Liver (tissue), 8 donors: ENCODE measurements at regions not wholly inside any gene's neighbourhood (a gene's known extent, or its start where the extent isn't known, plus 50 kb on each side); places are given as distances from the start of the nearest gene placed in this dataset.

Experiments
- DNase-seq: peaks from one replicate; pipeline ENCODE4 v3.0.0-alpha.2; 2017; ENCODE audit warnings: low spot score
- H3K27ac ChIP-seq, 2 donors: one replicate each; pipeline ENCODE4 v1.7.0; 2013; ENCODE audit warnings: inconsistent platforms in 2 of 2, low read length in 2 of 2, control low read depth in 1 of 2, low read depth in 1 of 2, mild to moderate bottlenecking in 1 of 2
- H3K27me3 ChIP-seq, 4 donors: one replicate each; pipeline versions ENCODE4 v1.6.1 to v1.7.0; 2013; ENCODE audit warnings: low read length in 3 of 4, inconsistent platforms in 1 of 4, mild to moderate bottlenecking in 1 of 4, moderate library complexity in 1 of 4; ENCODE audit not compliant: control insufficient read depth in 4 of 4, insufficient read depth in 4 of 4
- H3K36me3 ChIP-seq, 4 donors: one replicate each; pipeline versions ENCODE4 v1.6.1 to v1.7.0; 2013; ENCODE audit warnings: low read length in 3 of 4, mild to moderate bottlenecking in 3 of 4, low read depth in 1 of 4, moderate library complexity in 1 of 4; ENCODE audit not compliant: control insufficient read depth in 4 of 4, insufficient read depth in 3 of 4
- H3K4me1 ChIP-seq, 4 donors: one replicate each; pipeline versions ENCODE4 v1.6.1 to v1.7.0; 2013; ENCODE audit warnings: low read length in 3 of 4, mild to moderate bottlenecking in 3 of 4, moderate library complexity in 1 of 4; ENCODE audit not compliant: control insufficient read depth in 4 of 4, insufficient read depth in 4 of 4
- H3K4me3 ChIP-seq, 3 donors: one replicate each; pipeline versions ENCODE4 v1.6.1 to v1.7.0; 2013; ENCODE audit warnings: low read length in 3 of 3, control low read depth in 1 of 3, low read depth in 1 of 3, mild to moderate bottlenecking in 1 of 3
- H3K9ac ChIP-seq, 2 donors: one replicate each; pipeline ENCODE4 v1.7.0; 2013; ENCODE audit warnings: low read length in 2 of 2, mild to moderate bottlenecking in 2 of 2, moderate library complexity in 2 of 2, control low read depth in 1 of 2, low read depth in 1 of 2
- H3K9me3 ChIP-seq, 4 donors: one replicate each; pipeline versions ENCODE4 v1.6.1 to v1.7.0; 2013; ENCODE audit warnings: low read length in 3 of 4; ENCODE audit not compliant: control insufficient read depth in 4 of 4
- ATF3 ChIP-seq: IDR thresholded peaks from 2 replicates; pipeline ENCODE4 v1.6.1; 2016; ENCODE audit warnings: antibody characterized with exemption
- CTCF ChIP-seq: fragments of 150-350 bp; IDR thresholded peaks from 2 replicates; pipeline ENCODE4 v1.5.1; 2017; ENCODE audit warnings: improper control_type of control experiment, low read depth, low read length; ENCODE audit not compliant: missing input control
- EGR1 ChIP-seq, 2 donors: IDR thresholded peaks; 2 replicates each; pipeline ENCODE4 v1.6.1; 2016 to 2018; ENCODE audit warnings: antibody characterized with exemption in 2 of 2, low read depth in 2 of 2
- FOXA2 ChIP-seq: IDR thresholded peaks from 2 replicates; pipeline ENCODE4 v1.6.1; 2016; ENCODE audit warnings: antibody characterized with exemption
- GABPA ChIP-seq, 2 donors: IDR thresholded peaks in 1 of 2; conservative IDR thresholded peaks in 1 of 2; 2 replicates each; pipeline ENCODE4 v1.6.1; 2016; ENCODE audit warnings: antibody characterized with exemption in 2 of 2, mild to moderate bottlenecking in 1 of 2, moderate library complexity in 1 of 2
- HNF4A ChIP-seq, 2 donors: conservative IDR thresholded peaks; 2 replicates each; pipeline ENCODE4 v1.6.1; 2016; ENCODE audit warnings: antibody characterized with exemption in 2 of 2, mild to moderate bottlenecking in 2 of 2
- HNF4G ChIP-seq: IDR thresholded peaks from 2 replicates; pipeline ENCODE4 v1.6.1; 2016; ENCODE audit warnings: antibody characterized with exemption
- JUND ChIP-seq, 2 donors: IDR thresholded peaks; 2 replicates each; pipeline ENCODE4 v1.6.1; 2016; ENCODE audit warnings: antibody characterized with exemption in 2 of 2
- MAX ChIP-seq: IDR thresholded peaks from 2 replicates; pipeline ENCODE4 v1.6.1; 2016; ENCODE audit warnings: antibody characterized with exemption
- NR2F2 ChIP-seq: IDR thresholded peaks from 2 replicates; pipeline ENCODE4 v1.6.1; 2016; ENCODE audit warnings: antibody characterized with exemption
- RAD21 ChIP-seq, 2 donors: IDR thresholded peaks; 2 replicates each; pipeline ENCODE4 v1.6.1; 2016; ENCODE audit warnings: antibody characterized with exemption in 2 of 2, mild to moderate bottlenecking in 2 of 2
- REST ChIP-seq: IDR thresholded peaks from 2 replicates; pipeline ENCODE4 v1.6.1; 2016; ENCODE audit warnings: antibody characterized with exemption, mild to moderate bottlenecking
- RXRA ChIP-seq, 2 donors: IDR thresholded peaks; 2 replicates each; pipeline ENCODE4 v1.6.1; 2017 to 2018; ENCODE audit warnings: antibody characterized with exemption in 2 of 2, mild to moderate bottlenecking in 1 of 2
- SP1 ChIP-seq: IDR thresholded peaks from 2 replicates; pipeline ENCODE4 v1.6.1; 2018; ENCODE audit warnings: antibody characterized with exemption, mild to moderate bottlenecking
- TAF1 ChIP-seq: conservative IDR thresholded peaks from 2 replicates; pipeline ENCODE4 v1.6.1; 2016; ENCODE audit warnings: antibody characterized with exemption, mild to moderate bottlenecking
- YY1 ChIP-seq: IDR thresholded peaks from 2 replicates; pipeline ENCODE4 v1.6.1; 2016; ENCODE audit warnings: antibody characterized with exemption, mild to moderate bottlenecking
- WGBS: extraction: QIAGEN DNeasy Blood & Tissue Kit; methylation state at CpG from one replicate; pipeline ENCODE4 v1.1.7; 2013; 5-methylcytosine and 5-hydroxymethylcytosine counted together
- TF ChIP-seq, protein P1 (sequence below): IDR thresholded peaks from 2 replicates; pipeline ENCODE4 v1.6.1; 2016; ENCODE audit warnings: antibody characterized with exemption
- donor health status: healthy.
- donor health status: healthy.
- donor health status: healthy.
- donor health status: healthy.
- donor health status: healthy.

GRCh38 chr13:21759911-21760310 is 89.0 kb downstream of the FGF9 start:
- no peak overlapping the region for H3K4me3 ChIP-seq
- H3K27ac ChIP-seq = no peak overlapping the region

GRCh38 chr13:21761770-21762169 is 90.9 kb downstream of the FGF9 start:
- TF ChIP-seq FOXA2 (no peak), ATF3 (no peak), SP1 (no peak), NR2F2 (no peak), GABPA (IDR thresholded peaks at IDR 0.05 in 1 of 2, conservative IDR thresholded peaks at IDR 0.05 in 1 of 2) (no peak), HNF4A (conservative IDR thresholded peaks at IDR 0.05) (no peak), EGR1 (IDR thresholded peaks at IDR 0.05; ENCODE audit: low read depth in 2 of 2) (no peak), RXRA (IDR thresholded peaks at IDR 0.05) (no peak), RAD21 (IDR thresholded peaks at IDR 0.05) (no peak), TAF1 (no peak), YY1 (no peak), MAX (no peak), HNF4G (no peak), JUND (IDR thresholded peaks at IDR 0.05) (no peak)
- TF ChIP-seq, protein P1, sequence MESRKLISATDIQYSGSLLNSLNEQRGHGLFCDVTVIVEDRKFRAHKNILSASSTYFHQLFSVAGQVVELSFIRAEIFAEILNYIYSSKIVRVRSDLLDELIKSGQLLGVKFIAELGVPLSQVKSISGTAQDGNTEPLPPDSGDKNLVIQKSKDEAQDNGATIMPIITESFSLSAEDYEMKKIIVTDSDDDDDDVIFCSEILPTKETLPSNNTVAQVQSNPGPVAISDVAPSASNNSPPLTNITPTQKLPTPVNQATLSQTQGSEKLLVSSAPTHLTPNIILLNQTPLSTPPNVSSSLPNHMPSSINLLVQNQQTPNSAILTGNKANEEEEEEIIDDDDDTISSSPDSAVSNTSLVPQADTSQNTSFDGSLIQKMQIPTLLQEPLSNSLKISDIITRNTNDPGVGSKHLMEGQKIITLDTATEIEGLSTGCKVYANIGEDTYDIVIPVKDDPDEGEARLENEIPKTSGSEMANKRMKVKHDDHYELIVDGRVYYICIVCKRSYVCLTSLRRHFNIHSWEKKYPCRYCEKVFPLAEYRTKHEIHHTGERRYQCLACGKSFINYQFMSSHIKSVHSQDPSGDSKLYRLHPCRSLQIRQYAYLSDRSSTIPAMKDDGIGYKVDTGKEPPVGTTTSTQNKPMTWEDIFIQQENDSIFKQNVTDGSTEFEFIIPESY = no peak
- H3K9me3 ChIP-seq = no peaks in the 10 kb centered on the region
- H3K27ac ChIP-seq = no peak overlapping the region
- 76% methylated on average over 5 of the region's 5 CpGs for WGBS
- DNase-seq = no peak
- no peak overlapping the region for H3K4me3 ChIP-seq
- no peaks in the 10 kb centered on the region for H3K36me3 ChIP-seq
- no peak overlapping the region for H3K9ac ChIP-seq
- H3K4me1 ChIP-seq = no peaks in the 10 kb centered on the region
- H3K27me3 ChIP-seq = peaks cover 0 to 2% (median 0%) of the 10 kb centered on the region in 4 donors

More at GRCh38 chr13:21759911-21760310, 89.0 kb downstream of the FGF9 start:
- no peak for TF ChIP-seq REST
- no peak for TF ChIP-seq EGR1 (IDR thresholded peaks at IDR 0.05; ENCODE audit: low read depth in 2 of 2)
- TF ChIP-seq CTCF = no peak
- TF ChIP-seq TAF1 = no peak
- DNase-seq = no peak
- no peaks in the 10 kb centered on the region for H3K27me3 ChIP-seq
- H3K9ac ChIP-seq = no peak overlapping the region
- 90% methylated on average over 6 of the region's 6 CpGs for WGBS
- no peaks in the 10 kb centered on the region for H3K9me3 ChIP-seq
- no peaks in the 10 kb centered on the region for H3K36me3 ChIP-seq
- no peaks in the 10 kb centered on the region for H3K4me1 ChIP-seq
